HG02852 (cell line): ENCODE measurements at regions not wholly inside any gene's neighbourhood (a gene's known extent, or its start where the extent isn't known, plus 50 kb on each side); places are given as distances from the start of the nearest gene placed in this dataset.

Source experiments
- ATAC-seq: cut with Tn5 transposase; IDR thresholded peaks from one replicate; pipeline ENCODE4 v1.9.1; 2021; ENCODE audit warnings: mild to moderate bottlenecking, moderate library complexity; ENCODE audit not compliant: unreplicated experiment

DNA sequence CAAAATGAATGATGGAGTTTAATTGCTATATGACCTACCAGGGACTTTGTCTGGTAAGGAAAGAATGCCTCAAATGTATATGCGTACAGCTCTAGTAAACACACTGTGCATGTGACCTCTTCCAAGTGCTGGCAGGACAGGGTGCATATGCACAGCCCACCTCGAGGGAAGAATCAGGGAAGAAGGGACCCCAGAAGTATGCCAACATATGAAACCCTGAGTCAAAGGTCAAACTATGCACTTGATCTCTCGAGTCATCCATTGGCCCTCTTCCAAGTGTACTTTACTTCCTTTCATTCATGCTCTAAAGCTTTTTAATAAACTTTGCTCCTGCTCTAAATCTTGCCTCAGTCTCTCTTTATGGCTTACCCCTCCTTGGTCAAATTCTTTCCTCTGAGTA is 804.6 kb upstream of the COX7C start:
- no peak for ATAC-seq

GRCh38 chr5:85814596-85814995 is 803.1 kb upstream of the COX7C start:
- no peak for ATAC-seq

- ATAC-seq = no peak
These were observed 794.0 kb upstream of the COX7C start for GRCh38 chr5:85823462-85824426.

DNA sequence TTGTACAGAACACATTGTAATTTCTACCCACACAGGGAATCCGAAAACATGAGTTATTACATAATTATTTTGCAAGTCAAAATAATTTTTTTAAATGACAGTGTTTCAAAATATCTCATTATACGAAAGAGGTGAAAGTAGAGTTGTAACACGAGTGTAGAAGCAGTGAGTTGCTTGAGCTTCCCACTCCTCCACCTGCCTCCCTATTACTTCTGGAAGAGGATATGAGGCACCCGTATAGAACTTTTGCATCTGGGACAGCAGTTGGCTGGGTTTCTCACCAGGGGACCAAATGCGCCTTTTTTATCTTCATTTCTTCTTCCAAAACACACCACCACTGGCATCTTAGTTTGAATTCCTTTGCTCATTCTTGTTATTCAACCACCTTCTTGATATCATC is 779.0 kb upstream of the COX7C start:
- ATAC-seq = no peak

DNA sequence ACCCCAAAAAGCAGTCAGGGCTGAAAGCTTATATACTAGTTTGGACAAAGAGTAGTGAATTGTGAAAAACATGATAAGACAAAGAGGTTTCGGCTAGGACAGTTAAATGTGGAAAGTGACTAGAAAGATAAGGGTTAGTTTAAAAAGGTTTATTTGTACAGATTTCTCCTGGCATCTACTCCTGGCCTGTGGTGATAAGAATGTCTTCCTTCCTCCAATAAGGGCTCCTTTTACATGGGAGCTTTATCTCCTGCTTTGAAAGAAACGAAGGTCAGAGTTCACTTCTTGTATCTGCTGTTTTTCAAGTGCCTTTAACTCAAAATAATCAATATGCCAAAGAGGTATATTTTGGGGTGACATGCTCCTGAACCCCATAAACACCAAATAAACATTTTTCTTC is 776.1 kb upstream of the COX7C start:
- no peak for ATAC-seq

- no peak for ATAC-seq
These were observed 774.2 kb upstream of the COX7C start for GRCh38 chr5:85843535-85843934.

GRCh38 chr5:85849411-85849810 is 768.3 kb upstream of the COX7C start:
- ATAC-seq = no peak

GRCh38 chr5:85865296-85865695 is 752.4 kb upstream of the COX7C start:
- no peak for ATAC-seq

DNA sequence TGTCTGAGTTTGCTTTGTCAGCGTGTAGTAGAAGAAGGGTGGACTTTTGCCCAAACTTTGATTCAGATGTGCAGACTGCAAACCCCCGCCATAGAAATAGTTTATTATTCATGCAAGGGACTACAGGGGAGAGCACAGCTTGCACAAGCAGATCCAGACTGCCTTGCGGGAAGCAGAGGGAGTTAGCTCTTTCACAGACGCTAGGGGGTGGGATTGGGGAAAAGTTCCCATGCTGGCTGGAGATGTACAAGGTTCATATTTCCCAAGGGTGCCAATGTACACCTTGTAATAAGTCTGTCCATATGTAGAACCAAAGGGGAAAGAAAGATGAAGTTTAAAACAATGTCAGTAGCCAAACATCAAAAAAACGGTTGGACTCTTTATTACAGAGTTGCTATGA is 749.7 kb upstream of the COX7C start:
- no peak for ATAC-seq

- no peak for ATAC-seq
These were observed 723.7 kb upstream of the COX7C start for GRCh38 chr5:85893996-85894395.

- no peak for ATAC-seq
These were observed 721.2 kb upstream of the COX7C start for GRCh38 chr5:85896514-85896913.

DNA sequence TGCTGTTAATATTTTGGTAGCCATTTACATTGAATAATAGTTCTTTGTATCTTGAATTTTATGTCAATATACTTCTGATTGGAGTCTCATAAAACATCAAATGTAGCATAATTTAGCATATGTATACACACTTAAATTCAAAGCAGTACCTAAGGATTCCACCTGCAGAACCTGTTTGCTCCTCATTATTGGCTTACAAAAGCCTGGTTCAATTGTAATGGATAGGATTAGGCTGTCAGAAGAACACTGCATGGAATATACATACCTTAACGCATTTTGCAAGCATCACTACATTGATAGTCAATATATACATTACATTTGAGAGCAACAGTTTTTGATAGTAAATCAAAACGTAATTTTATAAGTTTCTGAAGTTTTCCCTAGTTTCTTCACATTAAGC is 711.3 kb upstream of the COX7C start:
- no peak for ATAC-seq

DNA sequence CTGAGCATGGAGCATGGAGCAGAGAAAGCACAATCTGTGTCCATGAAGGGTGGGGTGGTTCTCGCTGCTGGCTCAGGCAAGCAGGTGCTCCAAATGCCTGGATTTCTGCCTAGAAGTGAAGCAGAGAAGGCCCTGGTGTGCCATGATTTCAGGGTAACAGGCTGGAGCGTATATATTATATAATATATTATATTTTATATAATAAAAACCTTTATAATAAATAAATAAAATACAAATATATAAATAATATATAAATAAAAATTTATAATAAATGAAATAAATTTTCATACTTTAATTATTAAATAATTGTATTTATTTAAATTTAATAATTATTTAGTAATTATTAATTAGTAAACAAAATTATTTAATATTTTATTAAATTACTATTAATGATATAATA is 707.4 kb upstream of the COX7C start:
- no peak for ATAC-seq

GRCh38 chr5:85920984-85921383 is 696.8 kb upstream of the COX7C start:
- no peak for ATAC-seq

DNA sequence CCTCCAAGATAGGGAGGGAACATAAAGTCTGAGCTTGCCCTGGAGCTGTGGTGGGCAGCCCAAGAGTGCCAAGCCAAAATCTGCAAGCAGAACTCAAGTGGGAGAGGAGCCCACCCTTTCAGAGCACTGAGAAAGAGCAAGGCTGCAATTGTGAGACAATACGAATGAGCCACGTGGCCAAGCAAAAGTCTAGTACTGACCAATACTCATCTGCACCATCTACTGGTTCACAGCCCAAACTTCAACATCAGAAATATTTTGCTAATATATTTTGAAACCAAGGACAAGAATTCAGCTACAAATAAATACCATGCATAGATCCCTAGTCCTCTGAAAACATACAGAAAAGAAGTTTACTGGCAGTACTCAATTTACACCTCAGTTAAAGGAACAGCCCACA is 696.2 kb upstream of the COX7C start:
- no peak for ATAC-seq

GRCh38 chr5:85927632-85928031 is 690.1 kb upstream of the COX7C start:
- no peak for ATAC-seq

DNA sequence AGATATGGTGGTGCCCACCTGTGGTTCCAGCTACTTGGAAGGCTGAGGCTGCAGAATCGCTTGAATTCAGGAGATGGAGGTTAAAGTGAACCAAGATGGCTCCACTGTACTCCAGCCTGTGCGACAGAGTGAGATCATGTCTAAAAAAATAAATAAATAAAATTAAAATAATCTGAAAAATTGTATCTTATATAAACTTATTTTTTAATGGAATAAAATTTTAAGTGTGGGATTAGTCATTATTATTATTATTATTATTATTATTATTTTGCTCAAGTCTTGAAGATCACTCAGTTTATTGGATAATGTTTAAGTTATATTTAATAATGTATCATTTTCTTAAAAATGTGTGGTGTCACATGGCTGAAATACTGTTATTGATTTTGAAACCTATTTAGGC is 688.0 kb upstream of the COX7C start:
- ATAC-seq = no peak

GRCh38 chr5:85931220-85931619 is 686.5 kb upstream of the COX7C start:
- ATAC-seq = no peak

- no peak for ATAC-seq
These were observed 679.5 kb upstream of the COX7C start for GRCh38 chr5:85938201-85938600.

GRCh38 chr5:85951707-85952210 is 666.0 kb upstream of the COX7C start:
- ATAC-seq = no peak

GRCh38 chr5:85952680-85953079 is 665.1 kb upstream of the COX7C start:
- ATAC-seq = no peak

DNA sequence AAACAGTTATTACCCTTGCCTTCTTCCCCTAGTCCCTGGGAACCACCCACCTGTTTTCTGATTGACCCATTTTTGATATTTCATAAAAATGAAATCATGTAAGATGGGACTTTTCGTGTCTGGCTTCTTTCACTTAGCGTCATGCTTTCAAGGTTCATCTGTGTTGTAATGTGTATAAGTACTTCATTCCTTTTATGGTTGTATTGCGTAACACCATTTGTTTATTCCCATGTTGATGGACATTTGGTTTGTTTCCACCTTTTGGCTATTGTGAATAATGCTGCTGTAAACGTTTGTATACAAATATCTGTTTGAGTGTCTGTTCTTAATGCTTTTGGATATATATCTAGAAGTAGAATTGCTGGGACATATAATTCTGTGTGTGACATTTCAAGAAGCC is 650.1 kb upstream of the COX7C start:
- ATAC-seq = no peak

- no peak for ATAC-seq
These were observed 645.2 kb upstream of the COX7C start for GRCh38 chr5:85972539-85972938.
